Common myeloid progenitor, CD34-positive (primary cell): ENCODE measurements at regions not wholly inside any gene's neighbourhood (a gene's known extent, or its start where the extent isn't known, plus 50 kb on each side); places are given as distances from the start of the nearest gene placed in this dataset.
"Not testable (repeated sequence)": the region's sequence is repeated elsewhere in the genome, so short reads cannot be mapped to it uniquely, and the experiment has no call there.

Experiments used
- CTCF ChIA-PET: fragments of 350-600 bp; sonication (Branson Sonifier 250); formaldehyde crosslinking; loops from one replicate; lab custom pipeline; 2021; ENCODE audit warnings: antibody characterized with exemption; lab: Charles Lee
- POLR2A ChIA-PET: fragments of 350-600 bp; sonication (Branson Sonifier 250); formaldehyde crosslinking; loops from one replicate; lab custom pipeline; 2021; ENCODE audit warnings: antibody characterized with exemption; lab: Charles Lee
- DNase-seq, 3 donors: peaks; one replicate each; pipeline versions ENCODE4 v3.0.0 to v3.0.0-alpha.2; 2013
- H3K27ac ChIP-seq, 2 experiments: 1 replicate in 1 of 2; 2 replicates in 1 of 2; pipeline ENCODE4 v1.7.0; 2013; ENCODE audit warnings: inconsistent platforms in 2 of 2, low read length in 2 of 2, mild to moderate bottlenecking in 2 of 2, low read depth in 1 of 2, moderate library complexity in 1 of 2; ENCODE audit not compliant: severe bottlenecking in 2 of 2, insufficient read depth in 1 of 2, poor library complexity in 1 of 2
- H3K27me3 ChIP-seq, 5 experiments: replicated peaks in 2 of 5; 1 replicate in 3 of 5; 2 replicates in 2 of 5; pipeline versions ENCODE4 v1.6.1 to v1.7.0; 2013; ENCODE audit warnings: low read length in 4 of 5, mild to moderate bottlenecking in 2 of 5, moderate library complexity in 2 of 5, inconsistent platforms in 1 of 5; ENCODE audit not compliant: insufficient read depth in 5 of 5, control insufficient read depth in 4 of 5
- H3K36me3 ChIP-seq, 4 experiments: 1 replicate in 2 of 4; 2 replicates in 2 of 4; pipeline versions ENCODE4 v1.6.1 to v1.7.0; 2013; ENCODE audit warnings: low read length in 3 of 4, control low read depth in 1 of 4, mild to moderate bottlenecking in 1 of 4; ENCODE audit not compliant: control insufficient read depth in 4 of 4, insufficient read depth in 4 of 4
- H3K4me1 ChIP-seq, 4 experiments: 1 replicate in 3 of 4; 2 replicates in 1 of 4; pipeline versions ENCODE4 v1.6.1 to v1.7.1; 2013; ENCODE audit warnings: low read length in 3 of 4, mild to moderate bottlenecking in 3 of 4, control low read depth in 1 of 4, inconsistent platforms in 1 of 4, moderate library complexity in 1 of 4; ENCODE audit not compliant: control insufficient read depth in 4 of 4, insufficient read depth in 4 of 4; ENCODE audit errors: control extremely low read depth in 1 of 4
- H3K4me3 ChIP-seq, 7 experiments: 1 replicate in 4 of 7; 2 replicates in 3 of 7; pipeline versions ENCODE4 v1.5.1 to v1.7.0; 2013; ENCODE audit warnings: mild to moderate bottlenecking in 7 of 7, low read length in 6 of 7, moderate library complexity in 6 of 7, inconsistent platforms in 2 of 7, low read depth in 2 of 7, control low read depth in 1 of 7; ENCODE audit not compliant: insufficient read depth in 4 of 7, control insufficient read depth in 1 of 7; ENCODE audit errors: extremely low read depth in 1 of 7
- H3K9me3 ChIP-seq, 5 experiments: 1 replicate in 4 of 5; 2 replicates in 1 of 5; pipeline versions ENCODE4 v1.6.1 to v1.7.1; 2013; ENCODE audit warnings: low read length in 4 of 5, mild to moderate bottlenecking in 2 of 5, inconsistent platforms in 1 of 5, low read depth in 1 of 5, moderate library complexity in 1 of 5; ENCODE audit not compliant: control insufficient read depth in 4 of 5, insufficient read depth in 2 of 5; ENCODE audit errors: control extremely low read depth in 1 of 5
- WGBS: methylation state at CpG from one replicate; pipeline ENCODE4 v1.1.5; 2013; ENCODE audit not compliant: insufficient coverage; 5-methylcytosine and 5-hydroxymethylcytosine counted together

- DNase-seq, result no peak
- no peaks in the 10 kb centered on the region for H3K27me3 ChIP-seq
- no peak overlapping the region for H3K4me3 ChIP-seq
- no peak overlapping the region for H3K27ac ChIP-seq
- H3K9me3 ChIP-seq, result peaks cover 0 to 3% (median 0%) of the 10 kb centered on the region in 5 experiments
- CTCF ChIA-PET, result no interaction called here
- H3K36me3 ChIP-seq, result no peaks in the 10 kb centered on the region
- no peaks in the 10 kb centered on the region for H3K4me1 ChIP-seq
- WGBS, result 90% methylated on average over 2 of the region's 4 CpGs
- POLR2A ChIA-PET, result no interaction called here
These were observed 219.2 kb upstream of the RAI14 start for GRCh38 chr5:34436761-34437501.

- Histone ChIP-seq H3K4me3 (no peak overlapping the region), H3K27me3 (no peaks in the 10 kb centered on the region), H3K27ac (no peak overlapping the region), H3K4me1 (no peaks in the 10 kb centered on the region), H3K36me3 (no peaks in the 10 kb centered on the region), H3K9me3 (peaks cover 0 to 3% (median 0%) of the 10 kb centered on the region in 5 experiments)
- 86% methylated on average over 6 of the region's 7 CpGs for WGBS
- no peak for DNase-seq
- CTCF ChIA-PET, result no interaction called here
- POLR2A ChIA-PET, result no interaction called here
These were observed 216.5 kb upstream of the RAI14 start for GRCh38 chr5:34439601-34440000.

GRCh38 chr5:34441767-34442166 lies 214.4 kb upstream of the RAI14 start:
- H3K27ac ChIP-seq, CTCF ChIA-PET, POLR2A ChIA-PET: not testable (repeated sequence)

GRCh38 chr5:34447424-34447823 lies 208.7 kb upstream of the RAI14 start:
- no peaks in the 10 kb centered on the region for H3K36me3 ChIP-seq
- POLR2A ChIA-PET, result no interaction called here
- H3K4me3 ChIP-seq, result no peak overlapping the region
- no peak overlapping the region for H3K27ac ChIP-seq
- no peaks in the 10 kb centered on the region for H3K27me3 ChIP-seq
- H3K4me1 ChIP-seq, result no peaks in the 10 kb centered on the region
- 93% methylated on average over 2 of the region's 3 CpGs for WGBS
- CTCF ChIA-PET, result no interaction called here
- H3K9me3 ChIP-seq, result no peaks in the 10 kb centered on the region
- DNase-seq, result no peak

More at GRCh38 chr5:34441767-34442166, 214.4 kb upstream of the RAI14 start:
- not testable (repeated sequence) for DNase-seq, H3K27me3 ChIP-seq, H3K9me3 ChIP-seq, H3K4me1 ChIP-seq, H3K4me3 ChIP-seq, H3K36me3 ChIP-seq
- WGBS, result no CpG with 5 or more reads among the region's 1 CpG

GRCh38 chr5:34449639-34450038 lies 206.5 kb upstream of the RAI14 start:
- no peak for DNase-seq
- H3K9me3 ChIP-seq, result no peaks in the 10 kb centered on the region
- no peaks in the 10 kb centered on the region for H3K4me1 ChIP-seq
- POLR2A ChIA-PET, result no interaction called here
- no peak overlapping the region for H3K27ac ChIP-seq
- H3K4me3 ChIP-seq, result no peak overlapping the region
- WGBS, result 79% methylated on average over 2 of the region's 3 CpGs
- no peaks in the 10 kb centered on the region for H3K36me3 ChIP-seq
- CTCF ChIA-PET, result interaction anchor here (1.4 kb wide), 1 partner anchor 16 kb away, joined by 4 read pairs; no protein-coding TSS in a partner anchor
- no peaks in the 10 kb centered on the region for H3K27me3 ChIP-seq

GRCh38 chr5:34450338-34450737 lies 205.8 kb upstream of the RAI14 start:
- 100% methylated on average over 1 of the region's 2 CpGs for WGBS
- H3K36me3 ChIP-seq, result no peaks in the 10 kb centered on the region
- no peaks in the 10 kb centered on the region for H3K27me3 ChIP-seq
- DNase-seq, result no peak
- H3K4me1 ChIP-seq, result no peaks in the 10 kb centered on the region
- no peak overlapping the region for H3K27ac ChIP-seq
- H3K9me3 ChIP-seq, result no peaks in the 10 kb centered on the region
- CTCF ChIA-PET, result interaction anchor here (1.4 kb wide), 1 partner anchor 15 kb away, joined by 4 read pairs; no protein-coding TSS in a partner anchor
- POLR2A ChIA-PET, result no interaction called here
- H3K4me3 ChIP-seq, result no peak overlapping the region

GRCh38 chr5:34452170-34452828 lies 203.8 kb upstream of the RAI14 start:
- DNase-seq, result no peak
- ChIA-PET POLR2A (no interaction called here), CTCF (no interaction called here)
- Histone ChIP-seq H3K27me3 (no peaks in the 10 kb centered on the region), H3K27ac (no peak overlapping the region), H3K4me3 (no peak overlapping the region), H3K36me3 (no peaks in the 10 kb centered on the region), H3K4me1 (no peaks in the 10 kb centered on the region), H3K9me3 (no peaks in the 10 kb centered on the region)
- WGBS, result 77% methylated on average over 6 of the region's 7 CpGs
